ENCODE measurements at regions not wholly inside any gene's neighbourhood (a gene's known extent, or its start where the extent isn't known, plus 50 kb on each side); places are given as distances from the start of the nearest gene placed in this dataset.

GRCh38 chr3:3259181-3259580, 79.7 kb upstream of the CRBN start:
- no peak for DNase-seq (ENCODE audit: low read depth)
- no peak overlapping the region for H3K4me3 ChIP-seq (replicated peaks; ENCODE audit: low read depth, low read length)
- TF ChIP-seq, protein P1, sequence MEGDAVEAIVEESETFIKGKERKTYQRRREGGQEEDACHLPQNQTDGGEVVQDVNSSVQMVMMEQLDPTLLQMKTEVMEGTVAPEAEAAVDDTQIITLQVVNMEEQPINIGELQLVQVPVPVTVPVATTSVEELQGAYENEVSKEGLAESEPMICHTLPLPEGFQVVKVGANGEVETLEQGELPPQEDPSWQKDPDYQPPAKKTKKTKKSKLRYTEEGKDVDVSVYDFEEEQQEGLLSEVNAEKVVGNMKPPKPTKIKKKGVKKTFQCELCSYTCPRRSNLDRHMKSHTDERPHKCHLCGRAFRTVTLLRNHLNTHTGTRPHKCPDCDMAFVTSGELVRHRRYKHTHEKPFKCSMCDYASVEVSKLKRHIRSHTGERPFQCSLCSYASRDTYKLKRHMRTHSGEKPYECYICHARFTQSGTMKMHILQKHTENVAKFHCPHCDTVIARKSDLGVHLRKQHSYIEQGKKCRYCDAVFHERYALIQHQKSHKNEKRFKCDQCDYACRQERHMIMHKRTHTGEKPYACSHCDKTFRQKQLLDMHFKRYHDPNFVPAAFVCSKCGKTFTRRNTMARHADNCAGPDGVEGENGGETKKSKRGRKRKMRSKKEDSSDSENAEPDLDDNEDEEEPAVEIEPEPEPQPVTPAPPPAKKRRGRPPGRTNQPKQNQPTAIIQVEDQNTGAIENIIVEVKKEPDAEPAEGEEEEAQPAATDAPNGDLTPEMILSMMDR (IDR thresholded peaks at IDR 0.05; ENCODE audit: low read length, missing control alignments) = no peak

DNA sequence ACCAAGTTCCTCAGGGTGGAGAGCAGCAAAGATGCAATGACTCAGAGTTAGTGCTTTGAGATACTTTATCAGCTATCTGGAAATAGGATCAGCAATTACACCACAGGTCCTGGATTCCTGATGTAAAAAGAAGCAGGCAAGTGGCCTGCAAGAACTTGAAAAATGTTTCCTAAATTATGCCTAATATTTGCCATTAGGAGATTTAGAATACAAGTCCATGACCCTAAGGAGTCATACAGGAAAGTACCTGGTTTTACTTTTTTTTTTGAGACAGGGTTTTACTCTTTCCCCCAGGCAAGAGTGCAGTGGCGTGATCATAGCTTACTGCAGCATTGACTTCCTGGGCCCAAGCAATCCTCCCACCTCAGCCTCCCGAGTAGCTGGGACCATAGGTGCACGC, 78.8 kb upstream of the CRBN start:
- TF ChIP-seq, protein P1 (IDR thresholded peaks at IDR 0.05; ENCODE audit: low read length, missing control alignments) = no peak
- no peak for DNase-seq (ENCODE audit: low read depth)
- H3K4me3 ChIP-seq (replicated peaks; ENCODE audit: low read depth, low read length) = no peak overlapping the region

- TF ChIP-seq, protein P1 (IDR thresholded peaks at IDR 0.05; ENCODE audit: low read length, missing control alignments) = no peak
- DNase-seq (ENCODE audit: low read depth) = no peak
- no peak overlapping the region for H3K4me3 ChIP-seq (replicated peaks; ENCODE audit: low read depth, low read length)
Observed at GRCh38 chr3:3241596-3241995, 62.1 kb upstream of the CRBN start.

DNA sequence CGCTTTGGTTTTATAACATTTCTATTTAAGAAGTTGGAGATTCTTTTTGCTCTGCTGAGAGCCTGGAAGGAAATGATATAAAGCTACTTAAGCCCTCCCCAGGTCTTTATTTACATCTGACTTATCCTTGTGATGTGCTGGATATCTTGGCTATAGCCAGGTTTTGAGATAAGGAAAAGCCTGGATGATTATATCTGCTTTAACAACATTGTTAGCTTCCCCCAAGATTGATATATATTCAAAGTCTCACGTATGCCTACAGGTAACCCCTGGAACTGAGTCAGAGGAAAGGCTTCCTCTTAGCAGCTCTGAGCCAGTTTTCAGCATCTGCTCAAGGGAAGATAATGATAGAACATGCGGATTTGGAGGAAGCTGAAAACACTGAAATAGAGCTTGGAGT, 61.5 kb upstream of the CRBN start:
- no peak overlapping the region for H3K4me3 ChIP-seq (replicated peaks; ENCODE audit: low read depth, low read length)
- DNase-seq (ENCODE audit: low read depth) = no peak
- TF ChIP-seq, protein P1 (IDR thresholded peaks at IDR 0.05; ENCODE audit: low read length, missing control alignments) = no peak

GRCh38 chr3:3237979-3238378, 58.5 kb upstream of the CRBN start:
- DNase-seq (ENCODE audit: low read depth) = no peak
- TF ChIP-seq, protein P1 (IDR thresholded peaks at IDR 0.05; ENCODE audit: low read length, missing control alignments) = no peak
- no peak overlapping the region for H3K4me3 ChIP-seq (replicated peaks; ENCODE audit: low read depth, low read length)

GRCh38 chr3:3232251-3232650, 52.8 kb upstream of the CRBN start:
- H3K4me3 ChIP-seq (replicated peaks; ENCODE audit: low read depth, low read length) = no peak overlapping the region
- DNase-seq (ENCODE audit: low read depth) = no peak
- TF ChIP-seq, protein P1 (IDR thresholded peaks at IDR 0.05; ENCODE audit: low read length, missing control alignments) = no peak
